Right cardiac atrium (tissue), 5 donors: ENCODE measurements at regions not wholly inside any gene's neighbourhood (a gene's known extent, or its start where the extent isn't known, plus 50 kb on each side); places are given as distances from the start of the nearest gene placed in this dataset.
A peak's percentile ranks its signal among the peaks of the same experiment; 100 is the strongest.

ENCODE experiments used
- ATAC-seq, 2 donors: fragments of 200-7000 bp; cut with Tn5 transposase; one replicate each; pipeline versions ENCODE4 v1.8.0 to v1.9.1; 2020; ENCODE audit warnings: moderate library complexity in 2 of 2, mild to moderate bottlenecking in 1 of 2
- DNase-seq, 3 donors: peaks; one replicate each; pipeline ENCODE4 v3.0.0-alpha.2; 2020
- H3K27ac ChIP-seq: one replicate; pipeline ENCODE4 v1.5.1; 2013; ENCODE audit warnings: mild to moderate bottlenecking, low read length, control low read depth, moderate library complexity
- H3K27me3 ChIP-seq: one replicate; pipeline ENCODE4 v1.6.1; 2013; ENCODE audit not compliant: control insufficient read depth, insufficient read depth
- H3K4me1 ChIP-seq: one replicate; pipeline ENCODE4 v1.6.1; 2013; ENCODE audit warnings: low read length; ENCODE audit not compliant: control insufficient read depth, insufficient read depth
- H3K4me3 ChIP-seq: one replicate; pipeline ENCODE4 v1.5.1; 2013; ENCODE audit warnings: low read length, control low read depth
- H3K9me3 ChIP-seq: one replicate; pipeline ENCODE4 v1.6.1; 2013; ENCODE audit warnings: low read length; ENCODE audit not compliant: control insufficient read depth
- WGBS: extraction: QIAGEN DNeasy Blood & Tissue Kit; methylation state at CpG from one replicate; pipeline ENCODE4 v1.1.7; 2013; 5-methylcytosine and 5-hydroxymethylcytosine counted together
- intact Hi-C, 4 donors: fragments of 100-400 bp; cut with DNase I; formaldehyde crosslinking; loops; one replicate each; pipeline versions ENCODE4 v1.11.0 to v1.14.0; 2022 to 2023
- donor health status: healthy with polysubstance abuse.
- donor health status: DM: no; HTN: yes; CAD: no.
- donor health status: DM: no; HTN: no; CAD: no.
- donor health status: DM: no; HTN: yes; CAD: no; lungs with severe emphysema.
- donor health status: DM: yes; HTN: yes; CAD: no.

GRCh38 chr9:20291201-20291600 lies 331.1 kb downstream of the MLLT3 start:
- WGBS, result 67% methylated on average over 2 of the region's 2 CpGs
- ATAC-seq (no peak), DNase-seq (no peak)
- Histone ChIP-seq H3K27me3 (no peaks in the 10 kb centered on the region), H3K4me1 (peaks cover 3% of the 10 kb centered on the region), H3K9me3 (no peaks in the 10 kb centered on the region), H3K4me3 (no peak overlapping the region), H3K27ac (no peak overlapping the region)
- intact Hi-C loops, result no loop called here

- H3K4me3 ChIP-seq, result no peak overlapping the region
- 46% methylated on average over 6 of the region's 6 CpGs for WGBS
- no peaks in the 10 kb centered on the region for H3K27me3 ChIP-seq
- no peaks in the 10 kb centered on the region for H3K9me3 ChIP-seq
- no peak overlapping the region for H3K27ac ChIP-seq
- intact Hi-C loops, result no loop called here
- DNase-seq (peak in 1 of 3 donors; percentile 42), ATAC-seq (peak in 1 of 2 donors; percentile 63)
- peaks cover 3% of the 10 kb centered on the region for H3K4me1 ChIP-seq
Observed at GRCh38 chr9:20290257-20290656, 332.0 kb downstream of the MLLT3 start.

GRCh38 chr9:20289423-20290010 lies 332.8 kb downstream of the MLLT3 start:
- Histone ChIP-seq H3K4me1 (peaks cover 3% of the 10 kb centered on the region), H3K9me3 (no peaks in the 10 kb centered on the region), H3K4me3 (no peak overlapping the region), H3K27ac (no peak overlapping the region), H3K27me3 (no peaks in the 10 kb centered on the region)
- DNase-seq, result no peak
- intact Hi-C loops, result no loop called here
- ATAC-seq, result no peak
- 85% methylated on average over 9 of the region's 9 CpGs for WGBS

GRCh38 chr9:20286969-20287368 lies 335.3 kb downstream of the MLLT3 start:
- no peaks in the 10 kb centered on the region for H3K9me3 ChIP-seq
- DNase-seq (no peak), ATAC-seq (peak in 1 of 2 donors; percentile 44)
- no peak overlapping the region for H3K27ac ChIP-seq
- intact Hi-C loops, result no loop called here
- no peaks in the 10 kb centered on the region for H3K27me3 ChIP-seq
- H3K4me1 ChIP-seq, result peaks cover 3% of the 10 kb centered on the region
- no peak overlapping the region for H3K4me3 ChIP-seq
- 88% methylated on average over 3 of the region's 3 CpGs for WGBS

- DNase-seq, result no peak
- WGBS, result 69% methylated on average over 2 of the region's 2 CpGs
- Histone ChIP-seq H3K4me3 (no peak overlapping the region), H3K9me3 (no peaks in the 10 kb centered on the region), H3K27ac (no peak overlapping the region), H3K4me1 (peaks cover 3% of the 10 kb centered on the region), H3K27me3 (no peaks in the 10 kb centered on the region)
- no peak for ATAC-seq
- intact Hi-C loops, result no loop called here
Observed at GRCh38 chr9:20286154-20286700, 336.1 kb downstream of the MLLT3 start.

- DNase-seq (no peak), ATAC-seq (peak; percentile 81 to 96)
- 74% methylated on average over 3 of the region's 3 CpGs for WGBS
- no peaks in the 10 kb centered on the region for H3K4me1 ChIP-seq
- no peaks in the 10 kb centered on the region for H3K27me3 ChIP-seq
- H3K27ac ChIP-seq, result peak overlapping the region; percentile 31
- no peaks in the 10 kb centered on the region for H3K9me3 ChIP-seq
- no peak overlapping the region for H3K4me3 ChIP-seq
- intact Hi-C loops, result no loop called here
Observed at GRCh38 chr9:20284601-20285289, 337.6 kb downstream of the MLLT3 start.

- ATAC-seq (no peak), DNase-seq (no peak)
- no peaks in the 10 kb centered on the region for H3K27me3 ChIP-seq
- intact Hi-C loops, result no loop called here
- H3K9me3 ChIP-seq, result no peaks in the 10 kb centered on the region
- H3K4me1 ChIP-seq, result no peaks in the 10 kb centered on the region
- H3K4me3 ChIP-seq, result no peak overlapping the region
- 93% methylated on average over 3 of the region's 3 CpGs for WGBS
- H3K27ac ChIP-seq, result no peak overlapping the region
Observed at GRCh38 chr9:20280330-20280729, 342.0 kb downstream of the MLLT3 start.

GRCh38 chr9:20276762-20277161 lies 345.5 kb downstream of the MLLT3 start:
- no peak for DNase-seq
- Histone ChIP-seq H3K27ac (no peak overlapping the region), H3K4me1 (no peaks in the 10 kb centered on the region), H3K27me3 (no peaks in the 10 kb centered on the region), H3K9me3 (no peaks in the 10 kb centered on the region), H3K4me3 (no peak overlapping the region)
- 100% methylated on average over 2 of the region's 2 CpGs for WGBS
- intact Hi-C loops, result no loop called here
- no peak for ATAC-seq

GRCh38 chr9:20271723-20272122 lies 350.6 kb downstream of the MLLT3 start:
- DNase-seq (no peak), ATAC-seq (no peak)
- Histone ChIP-seq H3K4me1 (no peaks in the 10 kb centered on the region), H3K27ac (no peak overlapping the region), H3K4me3 (no peak overlapping the region), H3K9me3 (no peaks in the 10 kb centered on the region), H3K27me3 (no peaks in the 10 kb centered on the region)
- 78% methylated on average over 2 of the region's 2 CpGs for WGBS
- intact Hi-C loops, result no loop called here

- Histone ChIP-seq H3K9me3 (no peaks in the 10 kb centered on the region), H3K27me3 (no peaks in the 10 kb centered on the region), H3K27ac (no peak overlapping the region), H3K4me1 (no peaks in the 10 kb centered on the region), H3K4me3 (no peak overlapping the region)
- intact Hi-C loops, result no loop called here
- no peak for DNase-seq
- ATAC-seq, result no peak
- WGBS, result 67% methylated on average over 1 of the region's 1 CpG
Observed at GRCh38 chr9:20271096-20271495, 351.2 kb downstream of the MLLT3 start.

- Histone ChIP-seq H3K4me3 (no peak overlapping the region), H3K27me3 (no peaks in the 10 kb centered on the region), H3K27ac (no peak overlapping the region), H3K4me1 (no peaks in the 10 kb centered on the region), H3K9me3 (no peaks in the 10 kb centered on the region)
- intact Hi-C loops, result no loop called here
- 73% methylated on average over 1 of the region's 1 CpG for WGBS
- no peak for ATAC-seq
- DNase-seq, result no peak
Observed at GRCh38 chr9:20270161-20270560, 352.1 kb downstream of the MLLT3 start.
